Spinal cord (tissue), 9 donors: ENCODE measurements at regions not wholly inside any gene's neighbourhood (a gene's known extent, or its start where the extent isn't known, plus 50 kb on each side); places are given as distances from the start of the nearest gene placed in this dataset.
"Not testable (repeated sequence)": the region's sequence is repeated elsewhere in the genome, so short reads cannot be mapped to it uniquely, and the experiment has no call there.

Source experiments
- DNase-seq, 6 donors: peaks; one replicate each; pipeline versions ENCODE4 v3.0.0 to v3.0.0-alpha.2; 2013 to 2015; ENCODE audit warnings: low spot score in 6 of 6, low read depth in 4 of 6
- H3K27ac ChIP-seq: one replicate; pipeline ENCODE4 v1.5.1; 2013; ENCODE audit warnings: low read depth, low read length, control low read depth
- H3K27me3 ChIP-seq: one replicate; pipeline ENCODE4 v1.6.1; 2013; ENCODE audit warnings: low read length; ENCODE audit not compliant: control insufficient read depth, insufficient read depth
- H3K36me3 ChIP-seq: one replicate; pipeline ENCODE4 v1.6.1; 2013; ENCODE audit warnings: low read length; ENCODE audit not compliant: control insufficient read depth, insufficient read depth
- H3K4me1 ChIP-seq: one replicate; pipeline ENCODE4 v1.6.1; 2013; ENCODE audit warnings: low read length; ENCODE audit not compliant: control insufficient read depth, insufficient read depth
- H3K4me3 ChIP-seq: one replicate; pipeline ENCODE4 v1.5.1; 2013; ENCODE audit warnings: low read depth, low read length, control low read depth
- H3K9me3 ChIP-seq: one replicate; pipeline ENCODE4 v1.6.1; 2013; ENCODE audit warnings: low read length; ENCODE audit not compliant: control insufficient read depth, insufficient read depth
- WGBS: methylation state at CpG from one replicate; pipeline ENCODE4 v1.1.5; 2013; ENCODE audit warnings: missing lambda C conversion rate; ENCODE audit not compliant: insufficient coverage; 5-methylcytosine and 5-hydroxymethylcytosine counted together
- donor health status: healthy.

DNA sequence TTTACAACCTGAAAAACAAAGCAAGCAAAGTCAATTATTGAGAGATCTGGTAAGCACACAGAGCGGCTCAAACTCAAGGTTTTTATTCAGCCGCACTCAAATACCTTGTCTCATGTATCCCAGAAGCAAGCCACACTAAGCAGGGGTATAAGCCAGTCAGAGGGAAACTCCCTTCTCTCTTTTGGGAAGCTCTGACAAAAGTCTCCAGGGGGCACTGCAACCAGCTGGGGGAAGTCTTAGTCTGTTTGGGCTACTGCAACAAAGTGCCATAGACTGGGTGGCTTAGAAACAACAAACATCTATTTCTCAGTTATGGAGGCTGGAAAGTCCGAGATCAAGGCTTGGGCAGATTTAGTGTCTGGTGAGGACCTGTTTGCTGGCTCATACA is 246.0 kb downstream of the ENC1 start:
- Histone ChIP-seq H3K4me3 (no peak overlapping the region), H3K36me3 (no peaks in the 10 kb centered on the region), H3K4me1 (peaks cover 4% of the 10 kb centered on the region), H3K9me3 (no peaks in the 10 kb centered on the region), H3K27me3 (no peaks in the 10 kb centered on the region), H3K27ac (no peak overlapping the region)
- 95% methylated on average over 3 of the region's 3 CpGs for WGBS
- DNase-seq, result no peak

DNA sequence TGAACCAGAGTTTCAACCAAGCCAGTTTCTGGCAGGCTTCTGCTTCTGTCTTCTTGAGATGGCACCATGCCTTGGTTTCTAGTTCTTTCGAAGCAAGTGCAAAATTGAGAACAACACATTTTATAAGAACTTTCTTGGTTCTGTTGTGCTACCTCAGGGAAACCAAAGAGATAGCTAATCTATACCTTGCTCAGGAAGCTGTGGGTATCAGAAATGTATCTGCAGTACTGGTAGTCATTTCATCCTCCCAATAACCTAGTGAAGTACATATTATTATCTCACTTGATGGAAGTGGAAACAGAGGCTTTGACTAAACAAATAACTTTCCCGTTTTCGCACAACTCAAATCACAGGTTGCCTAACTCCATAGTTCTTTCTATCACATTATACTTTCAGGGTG is 246.6 kb downstream of the ENC1 start:
- Histone ChIP-seq H3K36me3 (no peaks in the 10 kb centered on the region), H3K9me3 (no peaks in the 10 kb centered on the region), H3K27me3 (no peaks in the 10 kb centered on the region), H3K4me1 (peaks cover 4% of the 10 kb centered on the region), H3K4me3 (no peak overlapping the region), H3K27ac (no peak overlapping the region)
- no peak for DNase-seq
- no CpG with 5 or more reads among the region's 3 CpGs for WGBS

DNA sequence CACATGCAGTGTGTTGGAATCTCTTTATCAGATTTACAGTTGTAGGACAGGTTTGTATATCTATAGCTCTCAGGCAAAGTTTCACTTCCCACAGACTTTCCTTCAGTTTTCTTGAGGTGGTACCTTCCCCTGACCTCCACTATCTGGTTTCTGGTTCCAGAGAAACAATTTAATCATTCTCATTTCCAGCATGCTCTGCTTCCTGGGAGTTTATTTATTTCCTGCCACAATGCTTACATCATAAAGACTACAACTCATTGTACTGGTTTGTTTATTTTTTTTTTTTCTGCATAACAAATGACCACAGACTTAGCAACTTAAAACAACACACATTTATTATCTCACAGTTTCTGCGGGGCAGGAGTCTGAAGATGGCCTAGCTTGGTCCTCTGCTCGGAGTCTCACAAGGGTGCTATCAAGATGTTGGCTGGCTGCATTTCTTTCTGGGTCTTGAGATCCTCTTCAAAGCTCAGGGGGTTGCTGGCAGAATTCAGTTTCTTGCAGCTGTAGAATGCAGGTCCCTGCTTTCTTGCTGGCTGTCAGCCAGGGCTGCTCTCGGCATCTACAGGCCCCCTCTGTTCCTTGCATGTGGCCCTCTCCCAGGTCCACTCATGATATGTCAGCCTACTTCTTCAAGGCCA is 247.7 kb downstream of the ENC1 start:
- peak in 2 of 6 donors; percentile 39 to 68 for DNase-seq
- Histone ChIP-seq H3K4me3 (no peak overlapping the region), H3K27me3 (no peaks in the 10 kb centered on the region), H3K4me1 (peaks cover 4% of the 10 kb centered on the region), H3K9me3 (peaks cover under 1% of the 10 kb centered on the region), H3K36me3 (no peaks in the 10 kb centered on the region), H3K27ac (no peak overlapping the region)
- 24% methylated on average over 3 of the region's 3 CpGs for WGBS

DNA sequence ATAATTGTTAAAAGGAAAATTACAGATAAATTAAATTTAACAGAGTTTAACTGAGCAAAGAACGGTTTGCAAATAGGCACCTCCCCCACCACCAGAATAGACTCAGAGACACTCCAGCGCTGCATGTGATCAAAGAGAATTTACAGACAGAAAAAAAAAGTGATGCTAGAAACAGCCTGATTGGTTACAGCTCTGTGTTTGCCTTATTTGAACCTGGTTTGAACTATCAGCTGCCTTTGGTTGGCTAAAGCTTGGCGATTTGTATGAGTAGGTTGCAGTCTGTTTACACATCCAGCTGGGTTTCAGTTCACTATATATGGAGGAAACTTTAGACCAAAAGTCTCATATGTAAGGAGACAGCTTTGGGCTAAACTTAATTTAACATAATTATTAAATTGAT is 249.1 kb downstream of the ENC1 start:
- Histone ChIP-seq H3K9me3 (peaks cover 8% of the 10 kb centered on the region), H3K36me3 (no peaks in the 10 kb centered on the region), H3K4me1 (peaks cover 4% of the 10 kb centered on the region), H3K27ac (no peak overlapping the region), H3K4me3 (no peak overlapping the region), H3K27me3 (no peaks in the 10 kb centered on the region)
- no CpG with 5 or more reads among the region's 3 CpGs for WGBS
- DNase-seq, result no peak

DNA sequence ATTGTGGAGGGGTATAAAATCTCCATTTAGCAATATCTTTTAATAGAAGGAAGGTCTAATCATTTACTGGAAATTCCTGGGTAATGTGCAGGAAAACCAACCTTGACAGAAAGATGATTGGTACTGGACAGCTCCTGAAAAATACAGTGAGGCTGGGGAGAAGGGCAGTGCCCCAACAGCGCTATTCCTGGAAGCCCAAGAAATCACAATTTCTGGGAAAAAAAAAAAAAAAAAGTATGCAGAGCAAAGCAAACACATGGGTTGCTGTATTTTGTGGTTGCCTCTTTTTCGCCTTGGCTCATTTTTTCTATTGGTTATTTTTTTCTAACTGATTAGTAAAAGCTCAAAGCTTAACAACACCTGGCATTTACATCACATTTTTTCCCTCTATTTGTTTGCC is 249.7 kb downstream of the ENC1 start:
- no peak overlapping the region for H3K4me3 ChIP-seq
- 100% methylated on average over 1 of the region's 2 CpGs for WGBS

DNA sequence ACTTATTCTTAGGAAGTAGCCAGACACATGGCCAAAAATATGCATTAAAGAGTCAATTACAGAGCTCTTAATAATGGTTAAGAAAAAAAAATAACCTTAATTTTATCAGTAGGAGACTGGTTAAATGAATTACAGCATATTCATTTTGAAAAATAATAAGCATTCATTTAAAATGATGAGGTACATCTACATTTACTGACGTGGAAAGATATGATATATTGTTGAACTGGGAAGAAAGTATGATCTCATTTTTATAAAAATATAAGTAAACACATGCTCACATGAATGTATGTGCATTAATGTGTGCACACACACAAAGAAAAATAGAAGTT is 250.3 kb downstream of the ENC1 start:
- Histone ChIP-seq H3K9me3 (peaks cover 8% of the 10 kb centered on the region), H3K27me3 (no peaks in the 10 kb centered on the region), H3K4me1 (peaks cover 4% of the 10 kb centered on the region), H3K36me3 (no peaks in the 10 kb centered on the region), H3K27ac (no peak overlapping the region), H3K4me3 (no peak overlapping the region)
- no peak for DNase-seq
- no CpG with 5 or more reads among the region's 1 CpG for WGBS

More for the DNA sequence above, 249.7 kb downstream of the ENC1 start:
- Histone ChIP-seq H3K9me3 (peaks cover 8% of the 10 kb centered on the region), H3K27ac (no peak overlapping the region), H3K4me1 (peaks cover 4% of the 10 kb centered on the region), H3K36me3 (no peaks in the 10 kb centered on the region), H3K27me3 (no peaks in the 10 kb centered on the region)
- no peak for DNase-seq

DNA sequence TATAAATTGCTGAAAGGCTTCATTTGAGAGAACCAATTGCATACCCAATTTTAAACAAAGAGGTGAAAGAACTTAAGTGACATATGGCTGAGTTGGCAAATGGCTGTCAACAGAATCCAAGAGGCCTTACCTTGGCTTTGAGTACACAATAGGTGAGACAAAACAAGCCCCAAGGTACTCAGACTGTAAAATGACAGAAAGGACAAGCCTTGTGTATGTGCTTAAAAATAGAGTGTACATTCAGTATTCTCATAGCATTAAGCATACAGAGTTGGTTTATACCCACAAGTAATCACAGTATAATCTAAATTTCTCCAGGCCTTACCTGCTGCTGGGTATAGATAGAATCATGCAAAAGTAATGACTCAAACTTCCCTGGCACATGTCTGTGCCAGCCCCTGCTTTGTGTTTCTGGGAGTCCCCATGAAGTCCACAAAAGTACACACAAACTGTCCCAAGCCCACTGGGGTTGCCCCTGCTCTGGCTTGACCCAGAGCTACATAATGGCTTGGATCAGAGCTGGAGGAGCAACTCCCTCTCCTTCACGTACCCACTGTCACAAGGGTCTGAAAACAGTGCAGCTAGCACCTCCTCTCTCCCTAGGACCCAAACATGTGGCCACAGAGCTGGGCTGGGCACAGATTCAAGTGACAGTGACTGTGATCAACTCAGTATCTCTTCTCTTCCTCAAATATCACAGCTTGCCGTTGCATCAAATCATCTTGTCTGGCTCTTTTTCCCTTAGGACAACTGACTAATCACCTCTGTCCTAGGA is 250.8 kb downstream of the ENC1 start:
- H3K4me1 ChIP-seq, result peaks cover 4% of the 10 kb centered on the region
- H3K4me3 ChIP-seq, result no peak overlapping the region
- 49% methylated on average over 2 of the region's 2 CpGs for WGBS
- no peaks in the 10 kb centered on the region for H3K27me3 ChIP-seq
- H3K36me3 ChIP-seq, result no peaks in the 10 kb centered on the region
- no peak overlapping the region for H3K27ac ChIP-seq
- no peak for DNase-seq
- H3K9me3 ChIP-seq, result peaks cover 8% of the 10 kb centered on the region

DNA sequence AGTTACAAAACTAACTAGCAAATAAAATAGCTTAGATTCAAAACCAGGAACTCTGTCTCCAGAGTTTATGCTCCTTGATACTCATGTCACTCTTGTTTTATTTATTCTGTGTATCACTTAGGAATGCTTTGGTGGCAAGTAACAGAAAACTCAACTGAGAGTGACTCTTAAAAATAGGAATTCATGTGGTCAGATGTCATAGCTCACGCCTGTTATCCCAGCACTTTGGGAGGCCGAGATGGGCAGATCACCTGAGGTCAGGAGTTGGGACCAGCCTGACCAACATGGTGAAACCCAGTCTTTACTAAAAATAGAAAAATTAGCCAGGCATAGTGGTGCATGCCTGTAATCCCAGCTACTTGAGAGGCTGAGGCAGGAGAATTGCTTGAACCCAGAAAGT is 252.1 kb downstream of the ENC1 start:
- not testable (repeated sequence) for H3K9me3 ChIP-seq, H3K27me3 ChIP-seq, H3K4me3 ChIP-seq, H3K36me3 ChIP-seq, H3K27ac ChIP-seq, DNase-seq
- peaks cover 11% of the 10 kb centered on the region for H3K4me1 ChIP-seq
- 100% methylated on average over 1 of the region's 2 CpGs for WGBS

DNA sequence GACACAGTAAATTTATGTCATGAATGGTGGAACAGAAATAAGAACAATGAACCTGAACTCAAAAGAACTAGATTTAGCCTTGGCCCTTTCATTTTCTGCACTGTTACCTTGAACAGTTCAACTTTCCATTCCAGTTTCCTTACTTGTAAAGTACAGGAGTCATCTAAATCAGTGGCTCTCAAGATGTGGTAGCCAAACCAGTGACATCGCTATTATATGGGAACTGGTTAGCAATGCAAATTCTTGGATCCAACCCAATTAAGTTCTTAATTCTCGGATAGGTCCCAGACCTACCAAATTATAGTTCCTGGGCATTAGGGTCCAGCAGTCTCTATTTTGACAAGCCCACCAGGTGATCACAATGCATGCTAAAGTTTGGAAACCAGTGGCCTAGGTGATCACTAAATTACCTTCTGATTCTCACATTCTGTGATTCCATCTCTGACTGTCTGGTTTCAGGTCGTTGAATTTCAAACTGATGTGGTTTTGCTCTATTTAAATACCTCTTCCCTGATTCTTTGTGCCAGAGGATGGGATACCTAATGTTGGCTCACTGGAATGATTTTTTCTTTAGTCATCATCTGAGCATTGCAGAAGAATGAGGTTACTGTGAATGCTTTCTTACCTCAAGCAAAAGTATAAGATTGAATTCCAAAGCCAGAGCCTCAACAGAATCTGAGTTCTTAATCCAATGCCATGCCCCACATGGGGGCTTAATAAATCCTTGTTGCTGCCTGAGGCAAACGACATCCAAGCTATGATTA is 253.8 kb downstream of the ENC1 start:
- DNase-seq, result no peak
- 80% methylated on average over 2 of the region's 4 CpGs for WGBS

More for the DNA sequence above, 253.8 kb downstream of the ENC1 start:
- H3K27ac ChIP-seq, result no peak overlapping the region
- no peak overlapping the region for H3K4me3 ChIP-seq
- H3K9me3 ChIP-seq, result peaks cover 8% of the 10 kb centered on the region
- no peaks in the 10 kb centered on the region for H3K27me3 ChIP-seq
- no peaks in the 10 kb centered on the region for H3K36me3 ChIP-seq
- peaks cover 7% of the 10 kb centered on the region for H3K4me1 ChIP-seq
